ENCODE measurements at regions not wholly inside any gene's neighbourhood (a gene's known extent, or its start where the extent isn't known, plus 50 kb on each side); places are given as distances from the start of the nearest gene placed in this dataset.

DNA sequence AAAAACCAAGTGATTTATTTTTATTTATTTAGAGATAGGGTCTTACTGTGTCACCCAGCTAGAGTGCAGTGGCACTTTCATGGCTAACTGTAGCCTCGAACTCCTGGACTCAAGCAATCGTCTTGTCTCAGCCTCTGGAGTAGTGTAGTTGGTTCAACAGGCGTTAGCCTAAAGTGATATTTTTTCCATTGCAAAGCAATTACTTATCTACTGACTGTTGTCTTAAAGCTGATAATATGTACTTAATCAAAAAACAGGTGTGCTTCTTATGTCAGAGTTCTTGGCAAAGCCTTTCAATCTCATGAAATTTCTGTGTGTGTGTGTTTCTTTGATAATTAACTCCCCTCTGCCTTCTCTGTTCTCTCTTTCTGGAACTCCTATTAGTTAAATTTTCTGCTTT lies 62.4 kb upstream of the DUSP10 start:
- no peak overlapping the region for H3K27ac ChIP-seq (ENCODE audit: insufficient read depth, low read depth, low read length, poor library complexity, severe bottlenecking)
- H3K27me3 ChIP-seq (ENCODE audit: control insufficient read depth, insufficient read depth, low read length, poor library complexity, severe bottlenecking), result no peaks in the 10 kb centered on the region
- H3K4me3 ChIP-seq (ENCODE audit: insufficient read depth, low read depth, low read length), result no peak overlapping the region
- H3K9me3 ChIP-seq (ENCODE audit: control insufficient read depth, low read length), result no peaks in the 10 kb centered on the region
- H3K4me1 ChIP-seq (ENCODE audit: control insufficient read depth, insufficient read depth, low read length), result peaks cover 5% of the 10 kb centered on the region
- no peaks in the 10 kb centered on the region for H3K36me3 ChIP-seq (ENCODE audit: control insufficient read depth, insufficient read depth, low read length)
- 74 to 79% methylated on average over 3 of the region's 3 CpGs for WGBS, 2 experiments

GRCh38 chr1:221801773-221802516 lies 60.1 kb upstream of the DUSP10 start:
- Histone ChIP-seq H3K9me3 (ENCODE audit: control insufficient read depth, low read length) (no peaks in the 10 kb centered on the region), H3K36me3 (ENCODE audit: control insufficient read depth, insufficient read depth, low read length) (no peaks in the 10 kb centered on the region), H3K4me1 (ENCODE audit: control insufficient read depth, insufficient read depth, low read length) (peaks cover 5% of the 10 kb centered on the region), H3K27ac (ENCODE audit: insufficient read depth, low read depth, low read length, poor library complexity, severe bottlenecking) (no peak overlapping the region), H3K4me3 (ENCODE audit: insufficient read depth, low read depth, low read length) (no peak overlapping the region), H3K27me3 (ENCODE audit: control insufficient read depth, insufficient read depth, low read length, poor library complexity, severe bottlenecking) (no peaks in the 10 kb centered on the region)
- WGBS, 2 experiments, result 14 to 50% methylated on average over 1 of the region's 1 CpG

DNA sequence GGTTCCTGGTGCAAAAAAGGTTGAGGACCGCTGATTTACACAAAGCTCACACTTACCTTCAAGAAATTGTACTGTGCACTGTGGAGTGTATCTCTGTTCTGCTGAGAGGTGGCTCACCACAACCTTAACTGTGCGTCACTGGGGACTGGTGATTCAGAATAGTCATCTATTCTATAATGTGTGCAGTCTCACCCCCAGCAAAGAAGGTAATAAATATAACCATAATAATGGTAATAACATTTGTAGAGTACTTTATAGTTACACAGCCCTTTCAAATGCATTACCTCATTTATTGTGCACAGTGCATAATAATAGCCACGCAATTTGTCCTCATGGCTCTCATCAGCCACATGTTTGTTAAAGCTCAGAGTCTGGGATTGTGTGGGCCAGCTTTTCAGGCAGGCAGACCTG lies 59.4 kb upstream of the DUSP10 start:
- no peaks in the 10 kb centered on the region for H3K27me3 ChIP-seq (ENCODE audit: control insufficient read depth, insufficient read depth, low read length, poor library complexity, severe bottlenecking)
- no peak overlapping the region for H3K4me3 ChIP-seq (ENCODE audit: insufficient read depth, low read depth, low read length)
- whole genome bisulfite sequencing, 2 experiments, result 86 to 91% methylated on average over 2 to 3 of the region's 3 CpGs
- H3K4me1 ChIP-seq (ENCODE audit: control insufficient read depth, insufficient read depth, low read length), result peaks cover 5% of the 10 kb centered on the region
- no peak overlapping the region for H3K27ac ChIP-seq (ENCODE audit: insufficient read depth, low read depth, low read length, poor library complexity, severe bottlenecking)
- no peaks in the 10 kb centered on the region for H3K9me3 ChIP-seq (ENCODE audit: control insufficient read depth, low read length)
- no peaks in the 10 kb centered on the region for H3K36me3 ChIP-seq (ENCODE audit: control insufficient read depth, insufficient read depth, low read length)

DNA sequence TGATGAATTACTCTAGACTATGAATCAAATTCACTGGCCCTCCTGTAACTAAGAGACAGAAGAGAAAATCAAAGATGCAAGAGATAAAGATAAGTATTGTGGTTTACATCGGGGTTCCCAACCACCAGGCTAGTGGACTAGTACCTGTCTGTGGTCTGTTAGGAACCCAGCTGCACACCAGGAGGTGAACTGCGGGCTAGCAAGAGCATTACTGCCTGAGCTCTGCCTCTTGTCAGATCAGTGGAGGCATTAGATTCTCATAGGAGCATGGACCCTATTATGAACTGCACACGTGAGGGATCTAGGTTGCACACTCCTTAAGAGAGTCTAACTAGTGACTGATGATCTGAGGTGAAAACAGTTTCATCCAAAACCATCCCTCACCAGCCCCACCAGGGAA lies 58.9 kb upstream of the DUSP10 start:
- Histone ChIP-seq H3K27ac (ENCODE audit: insufficient read depth, low read depth, low read length, poor library complexity, severe bottlenecking) (no peak overlapping the region), H3K27me3 (ENCODE audit: control insufficient read depth, insufficient read depth, low read length, poor library complexity, severe bottlenecking) (no peaks in the 10 kb centered on the region)
- WGBS, 2 experiments, result 78 to 84% methylated on average over 3 of the region's 3 CpGs

DNA sequence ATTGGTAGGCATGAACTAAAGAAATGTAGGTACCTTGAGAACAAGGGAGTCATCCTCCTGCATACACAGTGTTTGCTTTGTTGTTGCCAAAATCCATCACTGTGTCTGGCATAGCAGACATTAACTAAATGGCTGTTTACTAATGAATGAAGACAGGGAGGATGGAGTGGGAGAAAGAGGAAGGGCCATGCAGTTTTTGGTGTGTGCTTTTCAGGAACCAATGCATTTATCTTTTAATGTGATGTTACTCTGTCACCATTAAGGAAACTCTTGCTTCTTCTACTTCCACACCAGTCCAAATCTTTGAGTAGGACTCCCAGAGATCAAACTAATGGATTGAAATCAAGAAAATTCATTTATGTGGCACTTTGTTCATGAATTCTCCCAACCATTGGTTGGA lies 55.6 kb upstream of the DUSP10 start:
- Histone ChIP-seq H3K4me3 (ENCODE audit: insufficient read depth, low read depth, low read length) (no peak overlapping the region), H3K27me3 (ENCODE audit: control insufficient read depth, insufficient read depth, low read length, poor library complexity, severe bottlenecking) (no peaks in the 10 kb centered on the region), H3K9me3 (ENCODE audit: control insufficient read depth, low read length) (no peaks in the 10 kb centered on the region), H3K4me1 (ENCODE audit: control insufficient read depth, insufficient read depth, low read length) (peaks cover 4% of the 10 kb centered on the region), H3K36me3 (ENCODE audit: control insufficient read depth, insufficient read depth, low read length) (no peaks in the 10 kb centered on the region), H3K27ac (ENCODE audit: insufficient read depth, low read depth, low read length, poor library complexity, severe bottlenecking) (no peak overlapping the region)

More for the DNA sequence above, 58.9 kb upstream of the DUSP10 start:
- H3K9me3 ChIP-seq (ENCODE audit: control insufficient read depth, low read length), result no peaks in the 10 kb centered on the region
- no peaks in the 10 kb centered on the region for H3K36me3 ChIP-seq (ENCODE audit: control insufficient read depth, insufficient read depth, low read length)
- H3K4me3 ChIP-seq (ENCODE audit: insufficient read depth, low read depth, low read length), result no peak overlapping the region
- H3K4me1 ChIP-seq (ENCODE audit: control insufficient read depth, insufficient read depth, low read length), result peaks cover 5% of the 10 kb centered on the region

GRCh38 chr1:221796700-221797099 lies 54.8 kb upstream of the DUSP10 start:
- H3K4me1 ChIP-seq (ENCODE audit: control insufficient read depth, insufficient read depth, low read length), result no peaks in the 10 kb centered on the region
- no peaks in the 10 kb centered on the region for H3K9me3 ChIP-seq (ENCODE audit: control insufficient read depth, low read length)
- H3K27ac ChIP-seq (ENCODE audit: insufficient read depth, low read depth, low read length, poor library complexity, severe bottlenecking), result no peak overlapping the region
- H3K27me3 ChIP-seq (ENCODE audit: control insufficient read depth, insufficient read depth, low read length, poor library complexity, severe bottlenecking), result no peaks in the 10 kb centered on the region
- H3K36me3 ChIP-seq (ENCODE audit: control insufficient read depth, insufficient read depth, low read length), result no peaks in the 10 kb centered on the region
- no peak overlapping the region for H3K4me3 ChIP-seq (ENCODE audit: insufficient read depth, low read depth, low read length)
- 94 to 95% methylated on average over 2 of the region's 2 CpGs for WGBS, 2 experiments

DNA sequence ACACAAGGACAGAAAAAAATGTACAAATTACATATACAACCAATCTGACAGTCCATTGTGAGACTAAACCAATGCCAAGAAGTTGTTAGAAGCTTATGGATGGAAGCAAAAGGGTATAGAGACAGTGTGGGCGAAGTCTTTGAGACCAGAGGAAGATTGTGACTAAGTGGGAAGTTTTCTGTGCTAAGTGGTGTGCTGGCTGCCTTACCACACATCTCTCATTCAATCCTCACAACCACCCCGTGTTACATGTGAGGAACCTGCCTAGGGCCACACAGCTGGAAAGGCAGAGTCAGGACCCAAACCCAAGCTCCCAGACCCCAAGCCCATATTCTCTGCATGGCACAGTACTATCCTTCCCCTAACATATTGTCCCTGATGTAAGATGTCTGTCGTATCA lies 53.5 kb upstream of the DUSP10 start:
- H3K27me3 ChIP-seq (ENCODE audit: control insufficient read depth, insufficient read depth, low read length, poor library complexity, severe bottlenecking), result no peaks in the 10 kb centered on the region
- H3K9me3 ChIP-seq (ENCODE audit: control insufficient read depth, low read length), result no peaks in the 10 kb centered on the region
- 85 to 97% methylated on average over 2 of the region's 3 CpGs for WGBS, 2 experiments
- H3K4me3 ChIP-seq (ENCODE audit: insufficient read depth, low read depth, low read length), result no peak overlapping the region
- no peaks in the 10 kb centered on the region for H3K36me3 ChIP-seq (ENCODE audit: control insufficient read depth, insufficient read depth, low read length)
- no peaks in the 10 kb centered on the region for H3K4me1 ChIP-seq (ENCODE audit: control insufficient read depth, insufficient read depth, low read length)
- no peak overlapping the region for H3K27ac ChIP-seq (ENCODE audit: insufficient read depth, low read depth, low read length, poor library complexity, severe bottlenecking)

GRCh38 chr1:221794935-221795334 lies 53.0 kb upstream of the DUSP10 start:
- Histone ChIP-seq H3K36me3 (ENCODE audit: control insufficient read depth, insufficient read depth, low read length) (no peaks in the 10 kb centered on the region), H3K27ac (ENCODE audit: insufficient read depth, low read depth, low read length, poor library complexity, severe bottlenecking) (no peak overlapping the region), H3K4me3 (ENCODE audit: insufficient read depth, low read depth, low read length) (no peak overlapping the region), H3K4me1 (ENCODE audit: control insufficient read depth, insufficient read depth, low read length) (no peaks in the 10 kb centered on the region), H3K27me3 (ENCODE audit: control insufficient read depth, insufficient read depth, low read length, poor library complexity, severe bottlenecking) (no peaks in the 10 kb centered on the region), H3K9me3 (ENCODE audit: control insufficient read depth, low read length) (no peaks in the 10 kb centered on the region)
- 85 to 89% methylated on average over 1 of the region's 1 CpG for WGBS, 2 experiments

DNA sequence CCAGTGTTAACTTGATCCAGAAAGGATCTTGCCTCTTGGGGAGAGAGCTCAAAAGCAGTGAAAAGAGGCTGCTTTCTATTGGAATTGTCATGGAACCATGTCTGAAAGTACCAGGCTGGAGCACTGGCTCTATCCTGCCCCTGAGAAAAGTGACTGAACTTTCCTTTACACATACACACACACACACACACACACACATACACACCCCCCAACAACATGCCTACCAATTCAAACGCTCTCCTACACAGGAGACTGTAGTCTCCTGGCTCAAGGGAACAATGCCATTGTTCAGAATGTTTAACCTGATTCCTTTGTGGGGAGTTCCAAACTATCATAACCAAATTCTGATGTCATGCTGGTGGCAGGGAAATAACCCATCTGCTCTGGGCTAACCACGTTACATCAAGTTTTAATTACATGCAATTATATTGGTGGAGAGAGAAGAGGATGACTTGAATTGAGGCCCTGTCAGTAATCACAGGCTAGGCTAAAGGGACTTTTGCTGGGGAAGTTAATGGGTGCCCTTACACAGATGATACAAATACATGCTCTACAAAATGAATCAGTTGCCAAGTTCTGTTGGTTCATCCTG lies 52.3 kb upstream of the DUSP10 start:
- Histone ChIP-seq H3K36me3 (ENCODE audit: control insufficient read depth, insufficient read depth, low read length) (no peaks in the 10 kb centered on the region), H3K4me1 (ENCODE audit: control insufficient read depth, insufficient read depth, low read length) (no peaks in the 10 kb centered on the region), H3K27ac (ENCODE audit: insufficient read depth, low read depth, low read length, poor library complexity, severe bottlenecking) (no peak overlapping the region), H3K4me3 (ENCODE audit: insufficient read depth, low read depth, low read length) (no peak overlapping the region), H3K9me3 (ENCODE audit: control insufficient read depth, low read length) (no peaks in the 10 kb centered on the region), H3K27me3 (ENCODE audit: control insufficient read depth, insufficient read depth, low read length, poor library complexity, severe bottlenecking) (no peaks in the 10 kb centered on the region)
- 83 to 90% methylated on average over 1 of the region's 2 CpGs for WGBS, 2 experiments

GRCh38 chr1:221793439-221794078 lies 51.7 kb upstream of the DUSP10 start:
- Histone ChIP-seq H3K4me1 (ENCODE audit: control insufficient read depth, insufficient read depth, low read length) (no peaks in the 10 kb centered on the region), H3K9me3 (ENCODE audit: control insufficient read depth, low read length) (no peaks in the 10 kb centered on the region), H3K27ac (ENCODE audit: insufficient read depth, low read depth, low read length, poor library complexity, severe bottlenecking) (no peak overlapping the region), H3K27me3 (ENCODE audit: control insufficient read depth, insufficient read depth, low read length, poor library complexity, severe bottlenecking) (no peaks in the 10 kb centered on the region), H3K4me3 (ENCODE audit: insufficient read depth, low read depth, low read length) (no peak overlapping the region), H3K36me3 (ENCODE audit: control insufficient read depth, insufficient read depth, low read length) (no peaks in the 10 kb centered on the region)
- WGBS, 2 experiments, result 88 to 93% methylated on average over 3 of the region's 3 CpGs
